SK-N-SH (cell line): ENCODE measurements at regions not wholly inside any gene's neighbourhood (a gene's known extent, or its start where the extent isn't known, plus 50 kb on each side); places are given as distances from the start of the nearest gene placed in this dataset.

Experiments
- CTCF ChIP-seq: fragments of 200-600 bp; sonication (generic); IDR thresholded peaks from 2 replicates; pipeline ENCODE4 v1.6.1; 2017; ENCODE audit warnings: antibody characterized with exemption, mild to moderate bottlenecking, moderate library complexity
- FOSL2 ChIP-seq: IDR thresholded peaks from 2 replicates; pipeline ENCODE4 v1.4.0; 2012; ENCODE audit warnings: low read depth, mild to moderate bottlenecking, moderate library complexity, borderline replicate concordance
- POLR2AphosphoS5 ChIP-seq: IDR thresholded peaks from 2 replicates; pipeline ENCODE4 v1.6.1; 2012; ENCODE audit warnings: low read depth, low read length
- TEAD4 ChIP-seq: IDR thresholded peaks from 2 replicates; pipeline ENCODE4 v1.4.0; 2012; ENCODE audit warnings: mild to moderate bottlenecking, borderline replicate concordance; ENCODE audit not compliant: insufficient read depth

DNA sequence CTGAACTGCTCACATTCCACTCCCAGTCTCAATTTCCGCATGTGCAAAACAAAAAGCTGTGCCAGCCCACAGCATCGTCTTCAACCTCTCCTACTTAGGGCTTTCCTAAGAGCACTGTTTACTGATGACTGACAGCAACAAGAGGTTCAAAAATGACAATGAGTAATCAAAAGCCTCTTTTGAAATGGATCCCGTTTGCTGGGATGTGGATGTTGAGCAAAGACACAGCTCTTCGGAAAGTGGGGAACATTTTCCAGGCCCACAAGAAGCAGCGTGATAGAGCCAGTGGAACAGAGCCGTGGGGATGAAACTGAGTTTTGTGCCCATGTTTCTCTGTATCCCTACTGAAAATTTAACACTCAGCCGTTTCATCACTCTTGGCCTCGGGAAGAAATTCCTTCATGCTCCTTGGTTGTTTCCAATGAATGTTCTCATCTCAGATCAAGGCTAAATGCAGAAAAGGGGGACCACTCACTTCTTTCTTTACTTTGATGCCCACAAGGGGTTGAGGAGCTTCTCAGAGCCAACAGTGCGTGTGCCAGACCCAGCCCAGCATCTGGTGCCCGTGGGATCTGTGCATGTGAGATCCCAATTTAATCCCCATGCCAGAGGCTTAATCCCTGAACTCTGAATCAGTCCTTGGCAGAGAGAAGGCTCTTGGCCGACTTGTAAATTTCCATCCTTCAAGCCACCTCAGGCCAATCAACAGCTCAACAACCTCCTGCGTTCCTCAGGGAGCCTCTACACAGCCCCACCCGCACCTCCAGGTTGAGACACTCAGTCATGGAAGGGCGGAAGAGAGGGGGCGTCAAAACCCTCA lies 230.2 kb upstream of the DAPK1 start:
- TF ChIP-seq POLR2AphosphoS5 (no peak), TEAD4 (no peak), FOSL2 (no peak), CTCF (no peak)
